GM12891 (cell line): ENCODE measurements at regions not wholly inside any gene's neighbourhood (a gene's known extent, or its start where the extent isn't known, plus 50 kb on each side); places are given as distances from the start of the nearest gene placed in this dataset.
"Not testable (repeated sequence)": the region's sequence is repeated elsewhere in the genome, so short reads cannot be mapped to it uniquely, and the experiment has no call there.

Experiments
- DNase-seq: peaks from one replicate; pipeline ENCODE4 v3.0.0; 2011; ENCODE audit warnings: low spot score; ENCODE audit not compliant: insufficient read length
- FAIRE-seq: peaks from 2 replicates; lab custom pipeline; 2011; peaks lifted over from hg19 to GRCh38; lab: Jason Lieb, UNC
- PAX5 ChIP-seq: IDR thresholded peaks from 2 replicates; pipeline ENCODE4 v1.6.1; 2011; ENCODE audit warnings: low read length, moderate library complexity, mild to moderate bottlenecking; ENCODE audit not compliant: insufficient read depth, severe bottlenecking
- POLR2A ChIP-seq: IDR thresholded peaks from 2 replicates; pipeline ENCODE4 v1.6.1; 2011; ENCODE audit warnings: low read depth, low read length, control low read depth
- POLR2AphosphoS5 ChIP-seq: IDR thresholded peaks from 2 replicates; pipeline ENCODE4 v1.6.1; 2011; ENCODE audit warnings: low read depth, low read length, control low read depth
- POU2F2 ChIP-seq: IDR thresholded peaks from 2 replicates; pipeline ENCODE4 v1.6.1; 2011; ENCODE audit warnings: low read depth, mild to moderate bottlenecking, control low read depth, low read length, moderate library complexity
- SPI1 ChIP-seq: IDR thresholded peaks from 2 replicates; pipeline ENCODE4 v1.6.1; 2011; ENCODE audit warnings: low read depth, low read length, control low read depth
- TAF1 ChIP-seq: IDR thresholded peaks from 2 replicates; pipeline ENCODE4 v1.6.1; 2011; ENCODE audit warnings: low read depth, low read length, control low read depth

DNA sequence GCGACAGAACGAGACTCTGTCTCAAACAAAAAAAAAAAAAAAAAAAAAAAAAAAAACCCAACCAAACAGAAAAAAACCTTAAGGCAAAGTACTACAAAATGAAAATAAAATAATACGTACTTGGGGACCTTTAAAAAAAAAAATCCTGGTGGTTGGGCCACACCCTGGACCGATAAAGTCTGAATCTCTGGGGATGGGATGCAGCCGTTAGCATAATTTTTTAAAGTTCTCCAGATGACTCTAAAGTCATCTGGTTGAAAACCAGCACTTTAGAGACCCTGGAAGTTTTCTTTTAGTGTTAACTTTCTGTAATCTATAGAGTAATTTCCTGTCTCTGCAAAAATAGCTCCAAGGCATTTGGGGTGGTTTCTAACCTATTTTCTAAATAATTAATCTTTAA is 142.9 kb upstream of the SALL4 start:
- FAIRE-seq (no peak), DNase-seq (no peak)
- TF ChIP-seq TAF1 (no peak), POLR2AphosphoS5 (no peak), PAX5 (no peak), POLR2A (no peak), POU2F2 (no peak), SPI1 (no peak)

DNA sequence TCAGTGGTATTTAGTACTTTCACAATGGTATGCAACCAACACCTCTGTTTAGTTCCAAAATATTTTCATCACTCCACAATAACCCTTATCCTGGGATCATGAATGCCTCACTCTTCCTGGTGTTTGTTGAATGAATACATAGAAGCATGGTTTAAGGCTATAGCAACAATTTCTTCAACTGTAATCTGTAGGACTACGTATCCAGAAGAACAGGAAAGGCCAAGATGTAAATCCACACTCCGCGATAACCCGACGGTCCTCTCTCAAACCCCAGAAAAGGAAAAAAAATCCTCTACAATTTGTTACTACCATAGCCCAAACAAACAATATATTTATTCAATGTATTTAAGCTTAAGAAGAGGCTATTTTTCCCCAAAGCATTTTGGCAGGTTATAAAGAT is 141.4 kb upstream of the SALL4 start:
- FAIRE-seq (no peak), DNase-seq (no peak)
- TF ChIP-seq PAX5: no peak
- TF ChIP-seq SPI1: no peak
- TF ChIP-seq POLR2AphosphoS5: no peak
- TF ChIP-seq POLR2A: no peak
- TF ChIP-seq POU2F2: no peak

GRCh38 chr20:51943326-51943725 is 141.0 kb upstream of the SALL4 start:
- DNase-seq, FAIRE-seq: not testable (repeated sequence)

DNA sequence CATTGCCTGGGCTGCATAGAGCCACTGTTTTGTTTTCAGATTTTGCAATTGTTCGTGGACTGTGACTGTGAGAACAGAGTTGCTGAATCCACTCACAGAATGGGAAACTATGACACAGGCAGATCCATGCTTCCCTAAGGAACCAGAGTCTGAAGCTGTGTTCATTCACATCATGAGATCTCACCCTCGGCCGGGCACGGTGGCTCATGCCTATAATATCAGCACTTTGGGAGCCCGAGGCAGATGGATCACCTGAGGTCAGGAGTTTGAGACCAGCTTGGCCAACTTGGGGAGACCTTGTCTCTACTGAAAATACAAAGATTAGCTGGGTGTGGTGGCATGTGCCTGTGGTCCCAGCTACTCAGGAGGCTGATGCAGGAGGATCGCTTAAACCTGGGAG is 139.2 kb upstream of the SALL4 start:
- DNase-seq: no peak
- TF ChIP-seq POU2F2 (no peak), TAF1 (no peak), POLR2A (no peak), POLR2AphosphoS5 (no peak), PAX5 (no peak), SPI1 (no peak)
- no peak for FAIRE-seq

GRCh38 chr20:51939259-51939585 is 136.9 kb upstream of the SALL4 start:
- no peak for FAIRE-seq
- no peak for TF ChIP-seq POU2F2
- no peak for TF ChIP-seq POLR2A
- TF ChIP-seq POLR2AphosphoS5: no peak
- no peak for DNase-seq

DNA sequence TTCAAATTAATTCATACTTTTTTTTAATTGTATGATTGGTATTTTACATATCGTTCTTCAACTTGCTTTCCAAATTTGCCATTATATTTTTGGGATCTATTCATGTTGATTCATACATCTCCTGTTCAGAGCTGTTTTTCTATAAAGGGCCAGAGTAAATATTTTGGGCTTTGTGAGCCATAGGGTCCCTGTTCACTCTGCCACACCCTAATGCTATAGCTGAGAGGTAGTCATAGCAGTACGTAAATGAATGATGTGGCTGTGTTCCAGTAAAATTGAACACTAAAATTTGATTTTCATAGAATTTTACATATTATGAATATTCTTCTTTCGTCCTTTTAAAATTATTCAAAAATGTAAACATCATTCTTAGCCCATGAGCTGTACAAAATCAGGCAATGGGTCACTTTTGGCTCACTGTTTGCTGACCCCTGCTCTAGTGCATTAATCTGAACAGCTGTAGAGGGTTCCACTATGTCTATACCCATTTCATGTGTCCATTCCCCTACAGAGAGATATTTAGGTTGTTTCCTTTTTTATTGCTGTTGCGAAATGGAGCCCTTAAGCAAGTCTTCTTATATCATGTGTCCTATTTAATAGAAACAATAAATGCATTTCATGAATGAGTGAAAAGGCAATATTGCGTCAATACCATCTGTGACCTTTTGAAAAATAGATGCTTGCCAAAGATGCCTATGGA is 136.4 kb upstream of the SALL4 start:
- FAIRE-seq (no peak), DNase-seq (no peak)
- TF ChIP-seq PAX5 (no peak), POLR2AphosphoS5 (no peak), TAF1 (no peak), SPI1 (no peak), POLR2A (no peak), POU2F2 (no peak)

GRCh38 chr20:51937779-51938178 is 135.5 kb upstream of the SALL4 start:
- no peak for DNase-seq
- FAIRE-seq: no peak
- TF ChIP-seq POLR2AphosphoS5: no peak
- no peak for TF ChIP-seq SPI1
- TF ChIP-seq PAX5: no peak
- no peak for TF ChIP-seq TAF1
- TF ChIP-seq POLR2A: no peak
- TF ChIP-seq POU2F2: no peak

GRCh38 chr20:51936377-51936776 is 134.1 kb upstream of the SALL4 start:
- DNase-seq (no peak), FAIRE-seq (no peak)
- no peak for TF ChIP-seq TAF1
- no peak for TF ChIP-seq POLR2AphosphoS5
- no peak for TF ChIP-seq POLR2A
- no peak for TF ChIP-seq PAX5
- TF ChIP-seq SPI1: no peak
- no peak for TF ChIP-seq POU2F2

DNA sequence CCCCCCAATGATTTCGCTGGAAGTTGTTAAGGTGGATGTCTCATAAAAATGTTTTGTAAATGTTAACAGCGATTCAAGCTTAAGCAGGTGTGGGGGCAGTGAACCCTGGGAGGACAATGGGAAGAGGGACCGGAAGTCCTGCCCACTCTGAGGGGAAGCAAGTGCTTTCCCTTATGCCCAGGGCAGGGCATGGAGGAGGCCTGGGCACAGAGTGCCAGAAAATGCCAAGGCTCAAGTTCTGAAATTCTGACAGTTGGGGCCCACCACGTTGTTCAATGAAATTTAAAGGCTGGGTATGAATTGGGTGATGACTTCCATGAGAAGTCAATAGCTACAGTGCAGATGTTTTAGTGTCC is 132.7 kb upstream of the SALL4 start:
- DNase-seq (no peak), FAIRE-seq (no peak)
- TF ChIP-seq TAF1: no peak
- no peak for TF ChIP-seq PAX5
- TF ChIP-seq POU2F2: no peak
- TF ChIP-seq POLR2AphosphoS5: no peak
- no peak for TF ChIP-seq POLR2A
- TF ChIP-seq SPI1: no peak

DNA sequence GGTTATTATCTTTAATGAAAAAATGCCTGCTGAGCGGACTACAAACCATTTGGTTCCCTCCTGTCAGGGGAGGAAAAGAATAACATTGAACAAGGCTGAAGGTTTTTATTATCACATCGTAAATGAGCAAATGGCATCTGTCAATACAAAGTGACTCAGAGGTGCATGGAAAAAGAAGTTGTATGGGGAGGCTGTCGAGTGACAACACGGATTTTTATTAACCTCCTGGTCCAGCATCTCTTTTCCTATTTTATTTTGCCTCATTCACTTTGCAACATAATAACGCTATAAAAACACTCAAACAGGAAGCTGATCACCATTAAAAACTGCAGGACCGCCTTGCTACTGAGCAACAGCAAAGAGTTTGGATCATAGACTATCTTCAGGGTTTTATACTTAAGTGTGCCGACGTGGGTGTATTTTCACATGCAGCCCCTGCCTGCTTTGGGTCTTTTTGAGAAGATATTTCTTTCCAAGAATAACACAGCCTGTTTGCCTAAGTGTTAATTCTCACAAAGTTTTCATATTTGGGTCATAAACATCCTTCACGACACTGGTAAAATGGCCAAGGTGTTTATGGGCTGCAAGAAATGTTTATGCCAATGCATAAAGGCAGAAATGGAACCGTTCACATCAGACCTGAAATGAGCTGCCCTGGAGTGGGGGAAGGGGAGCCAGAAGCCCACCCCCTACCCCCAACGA is 132.1 kb upstream of the SALL4 start:
- no peak for DNase-seq
- FAIRE-seq: no peak
- TF ChIP-seq TAF1 (no peak), PAX5 (no peak), POLR2AphosphoS5 (no peak), POLR2A (no peak), SPI1 (no peak), POU2F2 (no peak)

GRCh38 chr20:51931371-51931781 is 129.1 kb upstream of the SALL4 start:
- DNase-seq: no peak

More at GRCh38 chr20:51931371-51931781, 129.1 kb upstream of the SALL4 start:
- TF ChIP-seq POLR2AphosphoS5: no peak
- no peak for FAIRE-seq
